HG03442 (cell line): ENCODE measurements at regions not wholly inside any gene's neighbourhood (a gene's known extent, or its start where the extent isn't known, plus 50 kb on each side); places are given as distances from the start of the nearest gene placed in this dataset.
"Not testable (repeated sequence)": the region's sequence is repeated elsewhere in the genome, so short reads cannot be mapped to it uniquely, and the experiment has no call there.

Source experiments
- ATAC-seq: cut with Tn5 transposase; IDR thresholded peaks from one replicate; pipeline ENCODE4 v1.9.1; 2021; ENCODE audit warnings: mild to moderate bottlenecking, moderate library complexity; ENCODE audit not compliant: unreplicated experiment

GRCh38 chr16:88128556-88128955 is 177.3 kb downstream of the BANP start:
- ATAC-seq, result no peak

GRCh38 chr16:88129133-88129532 is 177.9 kb downstream of the BANP start:
- not testable (repeated sequence) for ATAC-seq

DNA sequence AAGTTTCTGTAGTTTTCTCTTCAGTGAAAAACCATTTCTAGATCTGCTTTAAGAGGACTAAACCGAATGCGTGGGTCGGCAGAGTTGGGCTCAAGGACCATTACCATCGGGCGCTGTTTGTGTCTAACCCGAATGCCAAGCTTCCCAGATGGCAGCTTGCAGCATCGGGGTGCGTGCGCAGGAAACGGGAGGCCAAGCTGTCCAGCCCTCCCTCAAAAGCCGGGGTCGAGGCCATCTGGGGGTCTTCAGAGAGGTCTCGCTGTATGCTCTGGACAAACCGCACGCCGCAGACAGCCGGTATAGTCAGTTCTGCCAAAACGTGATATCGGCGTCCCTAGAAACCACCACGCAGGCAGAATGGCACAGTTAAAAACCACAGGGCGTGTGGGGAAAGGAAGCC is 178.8 kb downstream of the BANP start:
- no peak for ATAC-seq

DNA sequence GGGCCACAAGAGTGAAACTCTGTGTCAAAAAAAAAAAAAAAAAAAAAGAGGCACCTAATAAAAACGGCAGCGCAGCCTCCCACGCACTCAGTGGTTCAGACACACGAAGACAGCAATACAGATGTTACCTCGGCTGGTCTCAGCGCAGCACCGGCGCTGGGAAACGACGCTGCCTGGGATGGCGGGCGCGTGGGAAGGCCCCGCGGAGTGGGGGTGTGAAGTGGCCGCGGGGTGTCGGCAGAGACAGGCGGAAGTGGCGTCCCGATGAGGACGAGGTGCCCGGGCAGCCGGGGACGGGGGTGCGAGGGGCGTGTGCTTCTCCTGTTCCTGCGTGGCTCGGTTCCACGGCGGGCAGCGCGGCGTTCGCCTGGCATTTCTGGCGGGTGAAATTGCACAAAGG is 179.4 kb downstream of the BANP start:
- no peak for ATAC-seq

DNA sequence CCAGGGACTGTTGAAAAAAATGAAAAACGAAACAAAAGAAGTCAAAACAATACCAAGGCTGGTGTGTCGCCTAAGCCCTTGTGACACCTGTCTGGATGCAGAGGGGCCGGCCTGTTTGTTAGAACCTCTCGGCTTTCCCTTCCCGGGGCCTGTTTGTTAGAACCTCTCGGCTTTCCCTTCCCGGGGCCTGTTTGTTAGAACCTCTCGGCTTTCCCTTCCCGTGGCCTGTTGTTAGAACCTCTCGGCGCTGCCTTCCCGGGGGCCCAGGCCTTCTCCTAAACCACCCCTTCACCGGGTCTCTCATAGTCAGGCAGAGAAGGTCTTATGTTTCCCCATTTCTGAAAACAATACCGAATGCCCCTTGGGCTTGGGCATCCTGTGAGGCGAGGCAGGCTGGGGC is 180.0 kb downstream of the BANP start:
- no peak for ATAC-seq

- no peak for ATAC-seq
Measured at GRCh38 chr16:88131966-88132365, 180.7 kb downstream of the BANP start.

DNA sequence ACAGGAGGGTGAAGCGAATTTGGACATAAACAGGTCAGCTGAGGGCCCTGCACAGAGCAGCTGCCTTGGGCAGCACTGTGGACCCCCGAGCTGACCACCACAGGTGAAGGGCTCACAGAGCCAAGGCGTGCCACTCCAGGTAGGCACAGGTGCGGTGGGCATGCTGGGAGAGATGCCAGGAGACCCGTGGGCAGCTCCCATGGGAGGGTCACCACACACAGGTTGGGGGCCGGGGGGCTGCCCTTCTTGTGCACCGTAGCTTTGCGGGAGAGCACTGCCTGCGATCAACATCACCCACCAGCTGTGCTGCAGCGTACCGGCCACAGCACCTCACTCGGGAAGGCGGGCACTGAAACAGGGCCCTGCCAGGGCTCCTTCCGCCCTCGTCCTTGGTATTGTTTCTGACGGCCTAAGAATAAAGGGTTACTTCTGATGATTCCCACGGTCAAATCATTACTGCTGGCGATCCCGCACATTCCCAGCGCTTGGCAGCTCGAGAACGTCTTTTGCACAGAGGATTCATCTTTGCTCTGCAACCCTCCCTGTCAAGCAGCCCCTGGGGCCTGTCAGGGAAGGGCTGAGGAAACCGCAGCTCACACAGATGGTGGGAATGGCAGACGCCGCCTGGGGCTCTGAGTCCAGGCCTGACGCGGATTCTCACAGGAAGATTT is 181.7 kb downstream of the BANP start:
- no peak for ATAC-seq

DNA sequence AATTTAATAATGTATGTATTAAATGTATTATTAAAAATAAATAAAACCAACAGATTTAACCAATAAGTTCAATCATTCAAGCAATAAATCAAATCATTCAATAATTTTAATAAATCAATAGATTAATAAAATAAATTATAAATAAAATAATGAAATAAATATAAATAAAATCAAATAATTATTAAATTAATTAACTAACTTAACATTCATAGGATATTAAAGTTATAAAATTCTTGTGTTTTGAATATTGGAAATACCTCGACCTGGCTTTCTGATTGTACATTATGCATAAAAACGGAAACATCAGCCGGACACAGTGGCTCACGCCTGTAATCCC is 182.2 kb downstream of the BANP start:
- ATAC-seq, result no peak

DNA sequence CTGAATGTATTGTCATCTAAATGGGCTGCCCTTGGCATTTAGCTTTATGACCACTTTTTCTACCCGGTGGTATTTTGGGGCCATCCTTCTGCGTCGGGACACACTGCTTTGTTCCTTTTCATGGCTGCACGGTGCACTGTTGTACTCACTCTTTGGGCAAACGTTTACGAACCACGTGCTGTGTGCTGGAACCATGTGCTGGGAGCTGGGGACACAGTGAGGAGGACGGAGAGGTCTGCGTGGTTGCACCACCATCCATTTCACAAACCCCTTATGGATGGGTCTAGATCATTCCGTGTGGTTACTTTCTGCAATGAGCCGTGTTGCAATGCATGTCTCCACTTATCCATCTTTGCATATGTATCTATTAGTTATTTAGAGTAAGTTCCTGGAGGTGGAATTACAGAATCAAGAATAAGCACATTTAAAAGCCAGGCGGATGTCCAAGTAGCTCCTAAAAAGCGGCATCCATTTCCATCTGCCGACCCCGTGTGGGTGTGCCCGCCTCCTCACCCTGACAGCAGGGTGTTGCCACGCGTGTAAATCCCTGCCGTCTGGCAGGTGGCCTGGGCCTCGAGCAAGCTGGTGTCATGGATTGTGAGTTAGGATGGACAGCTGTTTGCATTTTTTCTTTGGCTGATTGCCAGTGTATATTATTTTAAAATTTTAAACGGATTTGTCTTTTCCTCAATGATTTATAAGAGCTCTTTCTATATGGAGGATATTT is 183.1 kb downstream of the BANP start:
- not testable (repeated sequence) for ATAC-seq

GRCh38 chr16:88134899-88135682 is 183.9 kb downstream of the BANP start:
- not testable (repeated sequence) for ATAC-seq

- not testable (repeated sequence) for ATAC-seq
Measured at GRCh38 chr16:88136211-88136713, 185.0 kb downstream of the BANP start.

- not testable (repeated sequence) for ATAC-seq
Measured at GRCh38 chr16:88136939-88137338, 185.7 kb downstream of the BANP start.

DNA sequence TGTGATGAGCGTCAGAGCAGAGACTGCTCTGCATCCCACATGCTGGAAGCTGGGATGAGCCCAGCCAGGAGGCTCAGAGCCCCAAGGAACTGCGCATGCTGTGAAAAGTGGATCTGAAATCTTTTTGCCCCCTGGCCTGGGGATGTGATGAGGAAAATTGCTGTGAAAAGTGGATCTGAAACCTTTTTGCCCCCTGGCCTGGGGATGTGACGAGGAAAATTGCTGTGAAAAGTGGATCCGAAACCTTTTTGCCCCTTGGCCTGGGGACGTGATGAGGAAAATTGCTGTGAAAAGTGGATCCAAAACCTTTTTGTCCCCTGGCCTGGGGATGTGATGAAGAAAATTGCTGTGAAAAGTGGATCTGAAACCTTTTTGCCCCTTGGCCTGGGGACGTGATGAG is 187.9 kb downstream of the BANP start:
- ATAC-seq, result not testable (repeated sequence)

DNA sequence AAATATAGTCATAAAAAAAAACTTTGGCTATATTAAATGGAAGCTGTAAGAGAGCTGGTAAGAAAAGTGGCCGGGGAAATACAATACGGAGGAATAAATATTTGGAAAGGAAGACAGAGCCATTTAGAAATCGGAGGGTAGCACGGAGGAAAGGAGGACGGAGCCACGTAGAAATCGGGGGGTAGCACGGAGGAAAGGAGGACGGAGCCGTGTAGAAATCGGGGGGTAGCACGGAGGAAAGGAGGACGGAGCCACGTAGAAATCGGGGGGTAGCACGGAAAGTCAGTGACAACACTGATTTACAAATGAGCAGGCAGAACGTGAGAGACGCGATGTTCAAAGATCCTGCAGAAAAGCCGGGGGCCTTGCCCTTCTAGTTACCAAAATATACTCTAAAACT is 189.0 kb downstream of the BANP start:
- not testable (repeated sequence) for ATAC-seq

DNA sequence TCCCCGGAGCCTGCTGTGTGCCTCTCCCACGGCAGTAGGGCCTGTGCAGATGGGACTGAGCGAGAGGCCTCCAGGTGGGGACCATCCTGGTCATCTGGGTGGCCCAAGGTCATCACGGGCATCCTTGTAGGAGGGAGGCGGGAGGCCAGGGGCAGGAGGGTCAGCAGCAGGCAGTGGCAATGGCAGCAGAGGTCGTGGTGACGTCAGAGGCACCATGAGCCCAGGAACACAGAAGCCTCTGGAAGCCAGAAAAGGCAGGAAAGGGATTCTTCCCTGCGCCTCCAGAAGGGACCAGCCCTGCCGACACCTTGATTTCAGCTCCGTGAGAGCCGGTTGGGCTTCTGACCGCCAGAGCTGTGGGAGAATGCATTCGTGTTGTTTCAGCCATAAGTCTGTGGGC is 190.3 kb downstream of the BANP start:
- no peak for ATAC-seq

- ATAC-seq, result not testable (repeated sequence)
Measured at GRCh38 chr16:88142056-88142935, 191.1 kb downstream of the BANP start.

DNA sequence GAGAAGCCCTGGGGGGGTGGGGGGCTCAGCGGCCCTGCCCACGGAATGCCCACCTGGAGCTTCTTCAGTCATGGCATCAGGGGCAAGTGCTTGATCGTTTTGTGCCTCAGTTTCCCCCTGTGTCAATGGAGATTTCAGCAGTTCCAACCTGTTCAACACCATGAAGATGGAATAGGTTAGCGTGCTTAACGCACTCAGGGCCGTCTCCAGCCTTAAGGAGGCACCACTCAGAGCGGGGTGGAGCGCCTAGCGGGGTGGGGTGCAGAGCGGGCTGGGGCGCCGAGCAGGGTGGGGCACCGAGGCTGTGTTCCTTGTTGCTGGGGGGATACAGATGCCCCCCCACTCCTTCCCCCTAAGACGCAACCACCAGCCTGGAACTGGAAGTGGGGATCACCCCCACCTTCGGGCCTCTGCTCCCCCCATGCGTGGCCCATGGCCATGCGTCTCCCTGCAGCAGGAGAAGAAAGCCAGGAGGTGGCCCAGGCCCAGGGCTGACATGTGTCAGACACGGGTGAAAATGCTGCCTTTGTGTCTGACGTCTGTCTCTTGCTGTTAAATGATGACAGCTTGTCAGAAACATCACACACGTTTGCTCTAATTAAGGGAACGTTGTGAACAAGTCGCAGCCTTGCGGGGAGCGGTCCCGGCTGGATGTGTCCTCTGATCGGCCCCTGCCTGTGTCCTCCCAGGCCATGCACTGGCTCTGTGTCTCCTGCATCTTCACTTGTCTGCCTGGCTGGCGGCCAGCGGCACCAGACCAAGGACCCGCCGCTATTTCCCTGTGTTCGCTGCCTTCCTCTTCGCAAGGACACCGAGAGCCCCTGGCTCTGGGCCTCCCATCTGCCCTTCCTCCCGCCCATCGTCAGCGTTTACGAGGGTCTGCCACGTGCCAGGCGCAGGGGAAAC is 192.1 kb downstream of the BANP start:
- ATAC-seq, result not testable (repeated sequence)

GRCh38 chr16:88144028-88144511 is 192.8 kb downstream of the BANP start:
- ATAC-seq, result no peak

- not testable (repeated sequence) for ATAC-seq
Measured at GRCh38 chr16:88145376-88145775, 194.1 kb downstream of the BANP start.
